ENCODE measurements at regions not wholly inside any gene's neighbourhood (a gene's known extent, or its start where the extent isn't known, plus 50 kb on each side); places are given as distances from the start of the nearest gene placed in this dataset.

GRCh38 chr10:85145966-85146365 lies 817.6 kb downstream of the CCSER2 start:
- CTCF ChIA-PET = interaction anchor here (0.7 to 1.0 kb wide), 2 partner anchors 8 to 52 kb away, joined by 3 to 5 read pairs; no protein-coding TSS in a partner anchor
- TF ChIP-seq ZNF548 (tag by site-specific recombination; IDR thresholded peaks at IDR 0.05) (no peak), ZSCAN4 (tag by site-specific recombination; IDR thresholded peaks at IDR 0.05) (no peak), ZXDB (tag by site-specific recombination; IDR thresholded peaks at IDR 0.05) (no peak), ZNF571 (tag by site-specific recombination; IDR thresholded peaks at IDR 0.05) (no peak), ZSCAN5A (tag by site-specific recombination; IDR thresholded peaks at IDR 0.05) (no peak), ZBTB8A (tag by site-specific recombination; IDR thresholded peaks at IDR 0.05) (no peak), ZNF560 (tag by site-specific recombination; IDR thresholded peaks at IDR 0.05; ENCODE audit: borderline replicate concordance) (no peak), ZNF394 (tag by site-specific recombination; IDR thresholded peaks at IDR 0.05; ENCODE audit: borderline replicate concordance) (no peak), ZNF843 (tag by site-specific recombination; IDR thresholded peaks at IDR 0.05) (no peak), ZNF324 (tag by site-specific recombination; IDR thresholded peaks at IDR 0.05) (no peak), ZNF341 (tag by site-specific recombination; IDR thresholded peaks at IDR 0.05; ENCODE audit: low read depth) (no peak), GFI1B (tag by site-specific recombination; IDR thresholded peaks at IDR 0.05) (no peak), ELK4 (IDR thresholded peaks at IDR 0.05; ENCODE audit: borderline replicate concordance, low read depth, low read length) (no peak)
- Histone ChIP-seq H3K9me3 (ENCODE audit: control insufficient read depth, insufficient read depth, low read depth, low read length) (no peaks in the 10 kb centered on the region), H3K27ac (ENCODE audit: extremely low read depth, low read depth, low read length) (no peak overlapping the region), H3K4me3 (ENCODE audit: low read depth, low read length) (no peak overlapping the region), H3K4me1 (ENCODE audit: control insufficient read depth, insufficient read depth, low read length) (peaks cover 3% of the 10 kb centered on the region; the same call in 1 of the 2 replicates), H3K36me3 (ENCODE audit: control insufficient read depth in 2 of 2, insufficient read depth in 1 of 2, low read length in 2 of 2) (no peaks in the 10 kb centered on the region)
- POLR2A ChIA-PET = no interaction called here

DNA sequence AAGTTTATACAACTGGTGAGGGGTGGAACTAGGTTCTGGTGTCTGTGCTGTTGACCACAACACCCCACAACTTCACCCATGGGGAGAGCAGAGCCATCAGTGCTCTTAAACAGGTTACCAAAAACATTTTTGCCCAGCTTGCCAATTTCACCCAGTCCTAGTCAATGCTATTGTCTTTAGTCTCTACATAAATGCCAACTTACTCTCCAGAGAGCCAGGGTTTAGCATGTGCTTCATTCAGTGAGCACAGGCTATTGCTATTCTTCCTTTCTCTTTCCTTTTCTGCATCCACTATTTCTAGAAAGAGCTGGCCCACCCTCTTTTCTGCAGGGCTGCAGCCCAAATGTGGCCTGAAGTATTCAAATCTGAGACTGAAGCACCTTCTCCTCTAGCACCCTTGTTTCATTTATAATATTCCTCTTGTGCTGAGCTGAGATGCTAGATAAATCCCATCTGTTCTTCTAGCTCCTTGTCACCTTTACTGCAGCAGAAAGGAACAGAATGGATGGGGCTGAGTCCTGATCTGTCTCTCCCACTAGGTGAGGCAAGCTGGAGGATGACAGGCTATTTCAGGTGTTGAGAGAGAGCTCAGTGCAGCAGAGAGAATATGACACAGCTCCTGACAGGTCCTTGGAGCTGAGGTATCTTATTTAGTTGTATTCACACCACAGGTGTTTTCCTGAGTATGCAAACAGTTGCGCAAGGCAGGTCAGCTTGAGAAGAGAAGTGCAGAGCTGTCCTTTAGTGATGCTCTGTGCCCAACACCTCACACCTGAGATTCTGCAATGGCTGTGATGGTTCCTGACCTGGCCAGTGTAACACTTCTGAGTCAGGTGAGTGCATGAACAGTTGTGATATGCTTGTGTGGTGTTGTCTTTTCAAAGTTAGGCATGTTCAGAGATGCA lies 819.2 kb downstream of the CCSER2 start:
- TF ChIP-seq PRDM2 (tag by site-specific recombination; IDR thresholded peaks at IDR 0.05; ENCODE audit: borderline replicate concordance) (no peak), ZNF473 (tag by site-specific recombination; IDR thresholded peaks at IDR 0.05) (no peak), ZNF792 (tag by site-specific recombination; IDR thresholded peaks at IDR 0.05) (no peak), ZNF571 (tag by site-specific recombination; IDR thresholded peaks at IDR 0.05) (no peak), ZNF530 (tag by site-specific recombination; IDR thresholded peaks at IDR 0.05; ENCODE audit: low read depth) (no peak), ZNF76 (tag by site-specific recombination; IDR thresholded peaks at IDR 0.05; ENCODE audit: borderline replicate concordance, low read depth) (no peak), ZNF521 (tag by site-specific recombination; IDR thresholded peaks at IDR 0.05) (no peak), ZNF2 (tag by site-specific recombination; IDR thresholded peaks at IDR 0.05) (no peak)
- H3K4me3 ChIP-seq (ENCODE audit: low read depth, low read length) = no peak overlapping the region
- no peaks in the 10 kb centered on the region for H3K9me3 ChIP-seq (ENCODE audit: control insufficient read depth, insufficient read depth, low read depth, low read length)
- ChIA-PET CTCF (no interaction called here), POLR2A (no interaction called here)
- H3K4me1 ChIP-seq (ENCODE audit: control insufficient read depth, insufficient read depth, low read length) = peaks cover 3% of the 10 kb centered on the region; the same call in 1 of the 2 replicates
- H3K36me3 ChIP-seq (ENCODE audit: control insufficient read depth in 2 of 2, insufficient read depth in 1 of 2, low read length in 2 of 2) = no peaks in the 10 kb centered on the region
- H3K27ac ChIP-seq (ENCODE audit: extremely low read depth, low read depth, low read length) = no peak overlapping the region
